ENCODE measurements at regions not wholly inside any gene's neighbourhood (a gene's known extent, or its start where the extent isn't known, plus 50 kb on each side); places are given as distances from the start of the nearest gene placed in this dataset.

DNA sequence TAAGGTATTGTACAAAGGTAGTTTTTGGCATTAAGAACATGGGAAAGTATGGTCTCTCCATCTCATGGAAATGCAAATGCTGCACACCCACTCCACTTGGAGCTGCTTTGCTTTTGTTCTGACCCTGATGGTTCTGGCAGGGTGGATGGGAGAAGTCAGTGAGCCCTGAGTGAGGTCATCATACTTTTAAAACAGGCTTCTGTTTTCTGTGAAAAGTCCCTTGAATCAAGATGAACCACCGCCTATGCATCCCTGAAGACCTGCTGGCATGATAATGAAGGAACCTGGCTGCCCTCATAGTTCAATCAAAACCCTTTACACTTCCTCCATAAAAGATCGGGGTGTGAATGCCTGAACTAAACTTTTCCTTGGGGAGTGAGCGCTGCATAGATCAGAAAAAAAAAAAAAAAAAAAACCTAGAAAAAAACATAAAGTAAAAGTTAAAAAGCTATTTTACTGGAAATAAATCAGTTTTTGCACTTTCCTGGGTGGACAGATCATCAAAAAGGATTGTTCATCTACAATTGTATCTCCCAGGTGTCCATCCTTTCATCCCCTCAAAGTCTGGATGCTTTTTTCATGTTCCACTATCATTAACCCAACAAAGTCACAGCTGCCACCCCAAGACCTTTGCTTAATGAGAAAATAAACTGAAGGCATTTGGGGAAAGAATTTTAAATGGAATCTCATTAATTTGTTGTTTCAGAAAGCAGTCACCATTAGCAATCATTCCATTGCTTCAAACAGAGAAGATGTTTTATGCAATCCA lies 728.1 kb upstream of the DDX18 start:
- H3K4me2 ChIP-seq (ENCODE audit: insufficient read depth, low read length): no peak overlapping the region
- H3K27ac ChIP-seq (ENCODE audit: low read length): no peak overlapping the region
- H3K36me3 ChIP-seq (ENCODE audit: insufficient read depth, low read length): no peaks in the 10 kb centered on the region
- H3K4me1 ChIP-seq (ENCODE audit: insufficient read depth, low read length): no peaks in the 10 kb centered on the region
- H3K27me3 ChIP-seq (ENCODE audit: insufficient read depth, low read length, poor library complexity): no peaks in the 10 kb centered on the region
- H3K9ac ChIP-seq (ENCODE audit: low read depth, low read length): no peak overlapping the region
- no peaks in the 10 kb centered on the region for H3K9me3 ChIP-seq (ENCODE audit: insufficient read depth, low read length, severe bottlenecking)
- no peak for ATAC-seq (ENCODE audit: insufficient read depth, low read depth)
- TF ChIP-seq EZH2 (IDR thresholded peaks at IDR 0.05; ENCODE audit: borderline replicate concordance, low read depth, low read length, severe bottlenecking) (no peak), CTCF (IDR thresholded peaks at IDR 0.05; ENCODE audit: borderline replicate concordance, extremely low read depth, low read length, poor library complexity, severe bottlenecking) (no peak)
- H4K20me1 ChIP-seq (ENCODE audit: insufficient read depth, low read length): no peaks in the 10 kb centered on the region
- no peak overlapping the region for H2AFZ ChIP-seq (ENCODE audit: low read depth, low read length)
- no peak overlapping the region for H3K4me3 ChIP-seq (ENCODE audit: low read depth in 1 of 2, low read length in 2 of 2)
- no peaks in the 10 kb centered on the region for H3K79me2 ChIP-seq (ENCODE audit: insufficient read depth, low read length)
- no peak for DNase-seq

- H3K36me3 ChIP-seq (ENCODE audit: insufficient read depth, low read length): no peaks in the 10 kb centered on the region
- DNase-seq: no peak
- TF ChIP-seq CTCF (IDR thresholded peaks at IDR 0.05; ENCODE audit: borderline replicate concordance, extremely low read depth, low read length, poor library complexity, severe bottlenecking) (no peak), EZH2 (IDR thresholded peaks at IDR 0.05; ENCODE audit: borderline replicate concordance, low read depth, low read length, severe bottlenecking) (no peak)
- no peak overlapping the region for H3K9ac ChIP-seq (ENCODE audit: low read depth, low read length)
- H2AFZ ChIP-seq (ENCODE audit: low read depth, low read length): no peak overlapping the region
- H3K4me3 ChIP-seq (ENCODE audit: low read depth in 1 of 2, low read length in 2 of 2): no peak overlapping the region
- no peak overlapping the region for H3K27ac ChIP-seq (ENCODE audit: low read length)
- no peak for ATAC-seq (ENCODE audit: insufficient read depth, low read depth)
- H4K20me1 ChIP-seq (ENCODE audit: insufficient read depth, low read length): no peaks in the 10 kb centered on the region
- no peaks in the 10 kb centered on the region for H3K4me1 ChIP-seq (ENCODE audit: insufficient read depth, low read length)
- no peaks in the 10 kb centered on the region for H3K79me2 ChIP-seq (ENCODE audit: insufficient read depth, low read length)
- no peaks in the 10 kb centered on the region for H3K9me3 ChIP-seq (ENCODE audit: insufficient read depth, low read length, severe bottlenecking)
- H3K4me2 ChIP-seq (ENCODE audit: insufficient read depth, low read length): no peak overlapping the region
- no peaks in the 10 kb centered on the region for H3K27me3 ChIP-seq (ENCODE audit: insufficient read depth, low read length, poor library complexity)
These were observed 727.6 kb upstream of the DDX18 start for GRCh38 chr2:117086943-117087250.

GRCh38 chr2:117087535-117088291 lies 726.8 kb upstream of the DDX18 start:
- no peaks in the 10 kb centered on the region for H3K27me3 ChIP-seq (ENCODE audit: insufficient read depth, low read length, poor library complexity)
- no peaks in the 10 kb centered on the region for H3K36me3 ChIP-seq (ENCODE audit: insufficient read depth, low read length)
- no peak for DNase-seq
- no peak for ATAC-seq (ENCODE audit: insufficient read depth, low read depth)
- H3K4me1 ChIP-seq (ENCODE audit: insufficient read depth, low read length): no peaks in the 10 kb centered on the region
- H3K9me3 ChIP-seq (ENCODE audit: insufficient read depth, low read length, severe bottlenecking): no peaks in the 10 kb centered on the region
- no peak overlapping the region for H3K4me2 ChIP-seq (ENCODE audit: insufficient read depth, low read length)
- H3K79me2 ChIP-seq (ENCODE audit: insufficient read depth, low read length): no peaks in the 10 kb centered on the region
- H3K27ac ChIP-seq (ENCODE audit: low read length): no peak overlapping the region
- no peaks in the 10 kb centered on the region for H4K20me1 ChIP-seq (ENCODE audit: insufficient read depth, low read length)
- no peak overlapping the region for H2AFZ ChIP-seq (ENCODE audit: low read depth, low read length)
- no peak for TF ChIP-seq CTCF (IDR thresholded peaks at IDR 0.05; ENCODE audit: borderline replicate concordance, extremely low read depth, low read length, poor library complexity, severe bottlenecking)
- no peak for TF ChIP-seq EZH2 (IDR thresholded peaks at IDR 0.05; ENCODE audit: borderline replicate concordance, low read depth, low read length, severe bottlenecking)
- no peak overlapping the region for H3K4me3 ChIP-seq (ENCODE audit: low read depth in 1 of 2, low read length in 2 of 2)
- no peak overlapping the region for H3K9ac ChIP-seq (ENCODE audit: low read depth, low read length)

All from DND-41 (cell line).